NCI-H2196 treated with DMSO at 0.1 percent for 48 hours (cell line): ENCODE measurements at regions not wholly inside any gene's neighbourhood (a gene's known extent, or its start where the extent isn't known, plus 50 kb on each side); places are given as distances from the start of the nearest gene placed in this dataset.

Source experiments
- DNase-seq: peaks from one replicate; lab custom pipeline; 2025; ENCODE audit not compliant: unreplicated experiment; lab: John Stamatoyannopoulos, UW

DNA sequence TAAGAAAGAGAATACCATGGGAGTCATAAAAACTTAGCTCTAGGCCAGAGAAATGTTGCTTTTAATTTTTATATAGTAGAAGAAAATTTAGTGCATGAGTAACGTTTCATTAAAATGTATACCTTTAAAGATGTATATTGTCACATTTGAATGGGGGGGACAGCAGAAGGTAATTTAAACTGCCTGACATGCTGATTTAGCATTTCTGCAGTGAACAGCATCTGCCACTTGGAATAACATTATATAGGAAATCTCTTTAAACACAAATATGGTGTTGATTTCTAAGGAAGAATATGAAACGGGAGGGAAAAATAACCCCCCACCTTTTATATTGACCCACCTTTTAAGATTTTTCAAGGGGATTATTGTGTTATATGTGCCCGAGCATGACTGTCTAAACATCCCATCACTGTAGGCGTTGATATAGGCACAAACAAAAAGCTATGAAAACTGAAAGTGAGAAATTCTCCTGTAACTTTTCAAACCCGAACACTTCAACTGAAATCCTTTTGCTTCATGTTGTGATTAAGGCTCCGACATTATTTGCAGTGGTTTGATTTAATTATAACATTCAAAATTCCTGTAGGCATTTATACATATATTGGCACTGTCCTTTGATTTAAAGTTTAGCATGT is 244.7 kb upstream of the CELF2 start:
- DNase-seq, result no peak

DNA sequence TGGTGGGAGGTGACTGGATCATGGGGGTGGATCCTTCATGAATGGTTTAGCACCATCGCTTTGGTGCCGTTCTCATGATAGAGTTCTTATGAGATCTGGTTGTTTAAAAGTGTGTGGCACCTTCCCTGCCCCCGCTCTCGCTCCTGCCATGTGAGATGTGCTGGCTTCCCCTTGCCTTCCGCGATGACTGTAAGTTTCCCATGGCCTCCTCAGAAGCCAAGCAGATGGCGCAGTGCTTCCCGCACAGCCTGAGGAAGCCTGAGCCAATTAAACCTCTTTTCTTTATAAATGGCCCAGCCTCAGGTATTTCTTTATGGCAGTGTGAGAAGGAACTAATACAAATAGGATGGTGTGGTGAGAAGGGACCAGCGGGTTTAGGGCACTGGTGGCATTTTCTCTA is 243.3 kb upstream of the CELF2 start:
- no peak for DNase-seq

DNA sequence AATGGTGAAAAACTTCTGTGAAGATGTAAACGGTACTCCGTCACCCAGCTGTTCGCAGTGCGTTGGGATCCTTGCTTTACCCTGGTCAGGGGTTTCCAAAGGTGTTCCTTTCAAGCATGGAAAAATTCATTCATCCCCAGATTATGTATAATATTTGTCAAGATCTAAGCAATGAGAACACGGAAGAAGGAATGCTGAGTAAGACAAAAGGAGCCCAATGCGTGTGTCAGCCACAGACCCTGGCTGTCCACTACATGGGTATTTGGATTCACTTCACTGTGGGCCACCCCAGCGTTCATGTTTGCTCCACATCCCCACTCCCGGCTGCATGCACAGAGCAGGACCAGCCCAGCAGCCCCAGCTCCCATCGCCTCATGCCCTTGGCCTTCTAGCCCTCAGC is 241.3 kb upstream of the CELF2 start:
- no peak for DNase-seq

DNA sequence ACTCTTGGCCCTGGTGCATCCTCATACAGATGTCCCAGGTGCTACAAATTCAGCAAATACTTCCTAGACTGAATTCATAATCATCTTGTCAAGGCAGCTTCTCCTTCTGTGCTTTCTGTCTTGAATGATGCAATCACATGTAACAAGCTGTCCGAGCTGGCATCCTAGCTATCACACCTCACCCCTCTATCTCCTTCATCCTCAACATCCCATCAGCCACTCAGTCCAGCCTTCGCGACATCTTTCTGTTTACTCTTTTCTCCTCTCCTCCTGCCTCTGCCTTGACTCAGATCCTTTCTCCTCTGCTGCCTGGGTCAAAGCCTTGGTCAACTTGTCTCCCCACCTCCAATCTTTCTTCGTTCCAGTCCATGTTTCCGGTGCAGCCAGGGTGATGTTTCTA is 240.4 kb upstream of the CELF2 start:
- no peak for DNase-seq

DNA sequence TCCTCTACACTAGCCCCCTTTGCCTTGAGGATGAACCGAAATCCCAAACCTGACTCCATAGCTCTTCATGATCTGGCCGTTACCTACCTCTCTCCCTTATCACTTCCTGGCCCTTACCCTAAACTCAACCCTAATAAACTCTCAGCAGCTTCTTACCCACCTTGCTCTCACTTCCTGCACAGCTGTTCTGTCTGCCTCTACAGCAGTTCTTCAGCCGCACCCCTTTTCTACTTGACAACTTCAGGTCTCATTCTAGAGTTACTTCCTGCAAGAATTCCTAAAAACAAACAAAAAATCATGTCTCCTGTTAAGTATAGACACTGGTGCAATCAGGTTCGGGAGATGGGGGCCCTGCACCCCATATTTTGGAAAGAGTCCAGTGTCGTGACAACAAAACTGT is 239.9 kb upstream of the CELF2 start:
- DNase-seq, result no peak

DNA sequence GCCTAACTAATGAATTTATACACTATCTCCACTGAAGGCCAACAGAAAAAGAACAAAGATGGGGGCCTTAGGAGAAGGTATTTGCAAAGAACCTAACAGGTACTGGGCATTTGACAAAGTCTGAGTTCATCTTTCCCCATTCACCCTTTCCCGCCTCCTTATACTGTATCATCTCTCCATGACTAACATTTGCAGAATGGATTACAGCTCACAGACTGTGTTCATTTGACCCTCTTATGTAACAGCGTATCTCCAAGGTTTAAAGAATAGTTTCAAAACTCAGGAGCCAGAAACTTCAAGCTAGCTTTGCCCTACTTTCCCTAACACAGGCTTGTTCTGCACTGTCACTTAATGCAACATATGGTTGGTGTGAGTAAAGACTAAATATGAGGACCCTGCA is 238.7 kb upstream of the CELF2 start:
- DNase-seq, result no peak

DNA sequence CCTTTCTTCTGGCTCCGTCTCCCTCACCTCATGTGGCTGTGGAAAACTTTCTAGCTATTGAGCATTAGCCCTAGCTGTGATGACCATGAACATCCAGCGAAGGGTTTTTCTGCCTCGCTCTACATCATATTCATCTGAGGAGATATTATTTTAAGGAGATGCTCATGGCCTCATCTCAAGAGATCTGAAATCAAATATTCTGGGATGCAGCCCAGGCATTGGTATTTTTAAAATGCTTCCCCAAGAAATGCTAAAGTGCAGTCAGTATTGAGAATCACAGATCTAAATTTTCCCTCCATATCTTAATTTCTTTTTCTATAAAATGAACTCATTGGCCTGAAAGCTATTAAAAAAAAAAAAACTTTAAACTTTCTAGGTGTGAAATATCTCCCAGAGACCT is 238.2 kb upstream of the CELF2 start:
- DNase-seq, result no peak

DNA sequence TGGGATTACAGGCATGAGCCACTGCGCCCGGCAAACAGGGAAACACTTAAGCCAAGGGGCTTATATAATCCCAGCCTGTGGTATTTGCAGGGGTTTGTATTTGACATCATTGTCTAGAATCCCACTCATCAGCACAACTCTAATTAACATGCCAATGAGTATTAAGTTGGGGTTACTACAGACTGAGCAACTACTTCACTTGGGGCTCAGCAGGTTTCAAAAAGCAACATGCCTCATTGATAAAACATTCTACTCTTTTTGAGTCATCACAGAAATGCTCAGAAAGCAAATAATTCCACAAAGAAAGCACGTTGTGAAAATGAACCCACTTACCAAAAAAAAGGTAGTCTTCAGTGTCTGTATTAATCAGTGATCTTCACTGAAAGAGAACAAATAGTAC is 236.9 kb upstream of the CELF2 start:
- DNase-seq, result no peak

DNA sequence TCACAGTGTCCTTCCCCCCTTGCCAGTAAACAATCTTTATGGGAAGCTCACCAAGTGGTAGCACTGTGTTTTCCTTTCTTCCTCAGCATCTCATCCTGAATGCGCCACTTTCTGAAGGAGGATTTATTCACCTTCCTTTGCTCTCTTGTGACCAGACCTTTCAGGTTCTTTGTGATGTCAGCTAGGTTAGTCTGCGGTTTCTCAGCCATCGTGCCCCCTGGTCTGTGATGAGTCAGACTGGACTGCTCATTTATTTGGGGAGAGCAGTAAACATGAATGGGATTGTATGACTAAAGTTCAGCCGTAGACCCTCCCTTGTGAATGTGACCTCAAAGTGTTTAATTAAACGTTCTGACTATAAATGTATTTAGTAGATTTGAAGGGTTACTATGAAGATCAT is 235.1 kb upstream of the CELF2 start:
- DNase-seq, result no peak

DNA sequence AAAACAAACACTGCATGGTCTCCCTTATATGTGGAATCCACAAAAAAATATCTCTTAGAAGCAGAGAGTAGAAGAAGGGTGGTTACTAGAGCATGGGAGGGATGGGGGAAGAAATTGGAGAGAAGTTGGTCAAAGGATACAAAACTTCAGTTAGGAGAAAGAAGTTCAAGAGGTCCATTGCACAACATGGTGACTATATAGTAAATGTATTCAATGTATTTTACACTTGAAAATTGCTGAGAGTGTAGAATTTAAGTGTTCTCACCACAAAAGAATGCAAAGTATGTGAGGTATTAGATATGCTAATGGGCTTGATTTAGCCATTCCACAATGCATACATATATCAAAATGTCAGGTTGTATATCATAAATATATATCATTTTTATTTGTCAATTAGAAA is 232.0 kb upstream of the CELF2 start:
- no peak for DNase-seq

DNA sequence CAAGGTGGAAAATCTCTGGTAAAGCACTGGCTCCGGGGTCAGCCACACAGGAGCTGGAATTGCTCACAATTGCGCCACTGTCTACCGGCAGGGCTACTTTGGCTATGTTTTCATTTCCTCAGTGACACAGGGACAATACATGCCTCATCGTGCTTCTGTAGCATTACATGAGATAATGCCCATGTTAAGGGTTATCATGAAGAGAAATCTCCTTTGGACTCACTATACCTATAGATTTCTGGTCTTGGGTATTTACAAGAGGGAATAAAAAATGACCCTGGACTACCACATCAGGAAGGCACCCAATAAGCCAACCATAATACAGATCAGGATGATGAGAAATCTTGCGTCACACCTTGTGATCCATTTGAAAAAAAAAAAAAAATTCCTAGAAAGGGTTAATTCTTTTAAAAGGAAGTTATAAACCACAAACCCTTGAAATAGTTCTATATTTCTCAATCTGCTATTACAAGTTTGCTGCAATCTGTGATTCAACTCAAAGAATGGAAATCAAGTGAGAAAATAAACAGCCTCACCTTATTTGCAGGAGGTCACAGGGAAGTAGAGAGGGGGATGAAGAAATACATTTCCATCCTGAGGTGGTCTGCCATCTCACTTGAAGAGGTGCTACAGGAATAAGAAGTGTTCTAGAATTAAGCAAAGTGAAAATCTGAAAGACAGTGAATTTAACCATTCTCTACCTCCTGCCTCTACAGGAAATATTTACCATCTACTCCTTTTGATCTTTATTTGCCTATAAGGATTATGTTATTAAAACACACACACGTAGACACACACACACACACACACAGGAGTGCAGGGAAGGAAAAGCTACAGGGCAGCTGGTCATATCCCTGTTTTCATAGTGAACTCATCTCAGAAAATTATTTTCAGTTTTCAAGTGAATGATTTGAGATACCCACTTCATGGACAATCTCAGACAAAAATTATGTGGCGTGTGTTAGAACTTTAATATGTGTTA is 231.3 kb upstream of the CELF2 start:
- DNase-seq, result no peak

DNA sequence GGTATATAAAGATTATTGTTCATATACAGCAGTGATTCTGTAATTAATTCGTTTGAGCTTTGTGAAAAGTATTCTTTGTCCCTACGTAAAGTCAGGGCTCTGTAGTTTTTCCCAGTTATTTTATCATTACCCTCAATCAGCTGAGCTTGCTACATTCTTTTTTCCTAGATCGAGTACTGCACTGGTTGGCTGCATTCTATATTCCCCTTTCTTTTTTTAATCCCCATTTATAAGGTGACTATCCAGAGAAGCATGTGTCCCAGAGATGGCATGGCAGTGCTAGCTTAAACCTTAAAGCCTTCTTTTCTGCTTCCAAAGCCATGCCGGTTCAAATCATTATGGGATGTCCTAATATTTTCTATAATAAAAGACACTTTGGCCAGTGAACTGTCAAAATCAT is 230.1 kb upstream of the CELF2 start:
- no peak for DNase-seq

DNA sequence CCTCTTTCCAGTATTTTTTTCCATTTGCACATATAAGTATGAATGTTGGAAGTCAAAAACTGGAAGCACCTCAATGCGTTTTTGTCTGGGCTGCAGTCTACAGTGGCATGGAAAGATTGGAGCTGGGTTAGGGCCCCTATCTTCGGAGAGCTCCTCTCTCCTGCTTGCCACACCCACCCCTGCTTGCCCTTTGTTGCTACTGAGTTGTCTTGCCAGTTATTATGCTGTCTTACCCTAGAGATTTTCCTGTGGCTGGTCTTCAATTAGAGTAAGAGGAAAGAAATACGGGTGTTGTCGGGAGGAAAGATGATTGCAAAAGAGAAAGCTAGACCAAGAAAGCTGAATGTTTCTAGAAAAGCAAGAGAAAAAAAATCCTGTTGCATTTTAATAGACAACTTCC is 228.9 kb upstream of the CELF2 start:
- no peak for DNase-seq

DNA sequence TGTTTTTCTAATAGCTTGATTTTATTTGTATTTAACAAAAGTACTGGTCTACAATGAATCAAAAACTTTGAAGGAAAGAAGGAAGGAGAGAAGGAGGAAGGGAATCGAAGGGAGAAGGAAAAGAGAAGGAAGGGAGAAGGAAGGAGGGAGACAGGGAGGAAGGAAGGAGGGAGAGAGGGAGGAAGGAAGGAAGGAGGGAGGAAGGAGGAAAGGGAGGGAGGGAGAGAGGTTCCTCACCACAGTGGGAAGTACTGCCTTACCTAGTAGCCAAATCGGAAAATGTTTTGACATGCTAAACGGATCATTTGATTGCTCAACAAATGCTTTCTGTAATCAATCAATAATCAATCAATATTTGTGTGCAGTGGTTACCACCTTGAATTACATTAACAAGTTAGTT is 225.8 kb upstream of the CELF2 start:
- DNase-seq, result no peak

DNA sequence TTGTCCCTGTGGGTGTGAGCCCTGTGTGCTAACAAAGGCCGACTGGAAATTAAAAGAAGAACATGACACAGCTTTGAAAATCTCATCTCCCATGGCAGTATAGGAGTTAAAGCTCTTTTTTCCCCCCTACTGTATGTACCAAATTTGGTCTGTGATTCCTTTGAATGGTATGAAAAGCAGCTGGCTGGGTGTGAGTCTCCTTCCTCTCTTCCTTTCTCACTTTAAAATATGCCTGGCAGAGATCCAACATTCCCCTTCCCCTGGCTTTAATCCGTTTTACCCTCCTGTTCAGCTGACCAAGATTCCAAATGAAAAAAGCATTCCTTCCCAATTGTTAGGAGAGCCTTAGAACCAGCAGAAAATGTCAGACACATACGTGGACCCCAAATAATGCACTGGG is 225.0 kb upstream of the CELF2 start:
- no peak for DNase-seq

DNA sequence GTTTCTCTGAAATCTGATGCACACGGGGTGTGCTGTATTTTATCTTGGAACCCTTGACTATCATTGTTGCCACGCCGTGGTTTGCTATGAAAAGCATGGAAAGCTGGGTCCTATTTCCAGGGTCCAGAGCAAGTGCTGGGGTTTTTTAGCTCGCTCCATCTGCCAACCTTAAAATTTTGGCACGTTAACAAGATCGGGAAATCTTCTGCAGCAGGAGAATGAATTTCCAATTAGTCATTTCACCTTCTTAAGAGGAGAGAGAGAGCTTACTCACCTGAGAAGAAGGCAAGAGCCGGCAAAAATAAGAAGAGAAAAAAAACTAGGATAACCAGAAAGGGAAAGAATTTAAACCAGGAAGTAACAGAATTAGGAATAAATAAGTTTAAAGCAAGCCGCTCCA is 223.6 kb upstream of the CELF2 start:
- no peak for DNase-seq

DNA sequence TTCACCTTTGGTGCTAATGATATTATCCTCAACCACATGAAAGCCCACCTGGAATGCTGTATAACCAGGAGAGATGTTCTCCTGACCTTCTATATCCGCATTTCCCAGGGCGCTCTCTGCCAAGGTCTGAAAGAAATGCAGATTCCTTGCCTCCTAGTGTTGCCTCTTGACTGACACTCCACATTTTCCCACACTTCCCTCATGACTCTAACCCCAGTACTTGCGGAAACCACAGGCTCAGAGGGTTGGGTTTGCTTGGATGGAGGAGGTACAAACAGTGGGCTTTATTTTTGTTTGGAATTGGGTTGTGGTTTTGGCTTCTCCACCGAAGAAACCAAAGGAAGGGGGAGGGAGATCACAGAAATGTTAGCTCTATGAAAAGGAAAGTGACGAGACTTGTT is 222.9 kb upstream of the CELF2 start:
- no peak for DNase-seq

DNA sequence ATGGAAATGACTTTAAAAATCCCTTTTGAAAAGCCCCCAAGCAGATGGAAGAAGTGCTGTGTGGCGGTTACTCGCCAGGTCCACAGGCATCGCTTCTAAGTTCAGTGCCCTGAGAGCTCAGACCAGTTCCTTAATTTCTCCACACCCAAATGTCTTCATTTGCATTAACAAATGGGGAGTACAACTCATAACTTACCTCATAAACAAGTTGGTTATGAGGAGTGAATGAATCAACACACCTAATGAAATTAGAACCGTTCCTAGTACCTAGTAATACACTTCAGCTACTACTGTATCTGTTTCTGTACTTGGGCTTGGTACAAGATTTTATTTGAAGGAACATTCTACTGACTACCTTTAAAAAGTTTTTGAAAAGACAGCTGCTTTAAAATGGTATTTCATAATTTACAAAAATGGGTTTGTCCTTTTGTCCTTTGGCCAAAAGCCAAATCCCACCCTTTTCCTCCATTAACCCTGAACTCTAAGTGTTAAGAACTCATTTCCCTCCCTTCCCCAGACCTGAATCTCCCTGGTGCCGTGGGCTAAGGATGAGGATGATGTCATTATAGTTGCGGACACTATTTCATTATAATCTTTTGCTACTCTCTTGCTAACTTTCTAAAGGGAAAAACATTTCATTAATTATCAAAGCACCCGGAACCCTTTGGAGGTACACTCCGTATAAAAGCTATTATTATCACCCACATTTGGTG is 221.5 kb upstream of the CELF2 start:
- DNase-seq, result no peak

DNA sequence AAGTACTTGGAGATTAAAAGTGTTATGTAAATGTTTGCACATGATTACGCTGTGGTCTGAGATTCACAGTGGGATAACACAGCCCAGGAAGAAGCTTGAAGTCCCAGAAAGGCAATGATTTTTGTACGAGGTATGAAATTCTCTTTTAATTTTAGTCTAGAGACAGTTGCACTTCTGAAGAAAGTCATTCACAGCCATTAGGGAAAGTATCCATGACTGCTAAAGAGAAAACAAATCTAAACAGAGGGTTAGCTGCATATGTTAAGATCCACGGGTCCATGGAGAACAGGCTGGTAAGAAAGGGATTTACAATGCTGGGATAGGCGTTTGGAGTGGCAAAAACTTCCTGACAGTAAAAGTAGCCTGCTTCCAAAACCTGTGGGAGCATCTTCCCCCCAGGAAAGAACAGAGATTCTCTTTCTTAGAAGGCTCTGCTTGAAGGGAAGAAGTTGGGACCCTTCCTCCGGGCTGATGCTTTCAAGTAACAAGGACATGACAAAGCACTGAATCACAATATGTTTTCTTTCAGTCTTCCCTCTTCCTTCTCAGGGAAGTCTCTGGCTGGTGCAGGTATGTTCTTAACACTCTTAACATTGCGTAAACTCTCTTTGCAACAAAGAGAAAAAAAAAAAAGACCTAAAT is 220.8 kb upstream of the CELF2 start:
- DNase-seq, result no peak

DNA sequence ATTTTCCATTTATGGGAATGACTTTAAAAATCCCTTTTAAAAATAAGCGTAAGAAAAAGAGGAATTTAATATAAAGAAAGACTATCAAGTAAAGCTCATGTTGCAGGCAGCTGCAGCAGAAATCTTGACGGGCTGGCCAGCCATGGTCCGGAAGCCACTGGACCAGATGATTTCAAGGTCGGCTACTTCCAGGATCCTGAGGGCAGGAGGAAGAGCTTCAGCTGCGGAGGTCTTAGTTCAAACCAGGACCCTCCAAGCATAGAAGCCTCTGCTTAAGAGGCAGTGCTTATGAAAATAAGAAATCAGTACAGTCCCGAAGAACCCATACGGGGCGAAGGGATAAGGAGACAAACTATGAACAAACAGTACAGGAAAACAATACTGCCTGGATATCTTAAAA is 220.2 kb upstream of the CELF2 start:
- DNase-seq, result no peak

DNA sequence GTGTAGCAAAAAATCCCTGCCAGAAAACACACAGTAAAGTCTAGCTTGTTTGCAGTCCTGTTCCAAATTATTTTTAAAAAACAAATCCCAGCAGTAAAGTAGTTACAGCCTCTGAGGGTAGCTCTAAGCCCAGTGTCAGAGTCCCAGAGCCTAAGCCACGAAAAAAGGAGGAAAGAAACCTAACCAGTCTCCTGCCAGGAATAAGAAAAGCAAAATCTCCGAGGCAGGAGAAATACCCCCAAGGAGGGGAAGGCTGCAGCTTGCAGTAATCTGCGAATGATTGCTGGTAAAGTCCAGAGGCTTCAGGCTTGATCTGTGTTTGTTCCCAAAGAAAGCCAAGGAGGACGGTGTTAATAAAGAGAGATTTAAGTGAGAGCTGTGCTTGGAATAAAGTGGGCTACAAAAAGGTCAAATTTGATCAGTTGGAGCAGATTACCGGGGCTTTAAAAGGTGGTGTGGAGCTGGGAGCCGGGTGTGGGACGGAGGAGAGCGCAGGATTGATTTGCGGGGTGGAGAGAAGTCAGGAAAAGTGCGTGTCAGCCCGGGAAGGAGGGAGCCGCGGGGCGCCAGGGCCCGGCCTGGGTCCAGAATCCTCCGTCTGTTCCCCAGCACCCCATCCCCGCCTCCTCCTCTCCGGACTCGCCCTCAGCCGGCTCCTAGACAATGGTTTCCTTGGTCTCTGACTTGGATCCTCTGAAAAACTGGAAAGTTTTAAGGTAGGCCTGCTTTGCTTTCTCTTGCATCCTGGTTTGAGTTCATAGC is 219.4 kb upstream of the CELF2 start:
- DNase-seq, result no peak
